Pancreas (tissue), 10 donors: ENCODE measurements at regions not wholly inside any gene's neighbourhood (a gene's known extent, or its start where the extent isn't known, plus 50 kb on each side); places are given as distances from the start of the nearest gene placed in this dataset.

Source experiments
- ATAC-seq, 4 donors: fragments of 200-7000 bp; cut with Tn5 transposase; one replicate each; pipeline versions ENCODE4 v1.8.0 to v1.9.1; 2020; ENCODE audit warnings: mild to moderate bottlenecking in 4 of 4, moderate library complexity in 4 of 4
- DNase-seq, 6 donors: peaks; one replicate each; pipeline ENCODE4 v3.0.0-alpha.2; 2020
- FAIRE-seq: peaks from 2 replicates; lab custom pipeline; 2012; peaks lifted over from hg19 to GRCh38; lab: Jason Lieb, UNC
- H3K27ac ChIP-seq, 4 donors: fragments of 200-600 bp; sonication (generic); 1 replicate in 3 of 4; 2 replicates in 1 of 4; pipeline versions ENCODE4 v1.5.0 to v1.8.0; 2020
- H3K27me3 ChIP-seq, 4 donors: fragments of 200-600 bp; one replicate each; pipeline ENCODE4 v1.8.0; 2021
- H3K36me3 ChIP-seq, 3 donors: fragments of 200-600 bp; sonication (generic) in 1 of 3; one replicate each; pipeline versions ENCODE4 v1.5.0 to v1.8.0; 2020 to 2021
- H3K4me1 ChIP-seq, 3 donors: fragments of 200-600 bp; one replicate each; pipeline ENCODE4 v1.8.0; 2021
- H3K4me3 ChIP-seq, 4 donors: fragments of 200-600 bp; sonication (generic) in 2 of 4; one replicate each; pipeline versions ENCODE4 v1.5.0 to v1.8.0; 2020 to 2021
- H3K9me3 ChIP-seq, 4 donors: fragments of 200-600 bp; one replicate each; pipeline ENCODE4 v1.8.0; 2021
- CTCF ChIP-seq, 4 donors: fragments of 200-600 bp; sonication (generic) in 3 of 4; IDR thresholded peaks; one replicate each; pipeline versions ENCODE4 v1.5.0 to v1.8.0; 2021; ENCODE audit warnings: antibody characterized with exemption in 4 of 4
- WGBS, 2 donors: extraction: QIAGEN DNeasy Blood & Tissue Kit; methylation state at CpG; one replicate each; pipeline ENCODE4 v1.1.7; 2013; 5-methylcytosine and 5-hydroxymethylcytosine counted together
- intact Hi-C, 3 donors: fragments of 100-400 bp; cut with DNase I; formaldehyde crosslinking; loops; one replicate each; pipeline versions ENCODE4 v1.11.1 to v1.14.2; 2022
- donor health status: healthy with polysubstance abuse.
- donor health status: DM: no; HTN: no; CAD: no; lungs with moderate emphysema.
- donor health status: DM: no; HTN: no; CAD: no.
- donor health status: control.
- donor health status: control.
- donor health status: Bipolar disorder and iron deficiency.
- donor health status: DM: yes; HTN: yes; CAD: no.
- donor health status: DM: no; HTN: no; CAD: no.
- donor health status: DM: no; HTN: no; CAD: no.
- donor health status: DM: yes; HTN: yes; CAD: no.

GRCh38 chr10:53646525-53646924, 873.9 kb upstream of the MBL2 start:
- Histone ChIP-seq H3K27me3 (no peaks in the 10 kb centered on the region), H3K9me3 (no peaks in the 10 kb centered on the region), H3K4me3 (no peak overlapping the region), H3K27ac (no peak overlapping the region), H3K4me1 (no peaks in the 10 kb centered on the region), H3K36me3 (no peaks in the 10 kb centered on the region)
- DNase-seq (no peak), ATAC-seq (no peak), FAIRE-seq (no peak)
- TF ChIP-seq CTCF (IDR thresholded peaks at IDR 0.05): no peak
- intact Hi-C loops: no loop called here
- WGBS, 2 donors: 66 to 73% methylated on average over 8 of the region's 8 CpGs

- no peak for FAIRE-seq
- intact Hi-C loops: no loop called here
Measured at GRCh38 chr10:53645951-53646350, 873.4 kb upstream of the MBL2 start.

GRCh38 chr10:53638006-53638405, 865.4 kb upstream of the MBL2 start:
- ATAC-seq: no peak
- Histone ChIP-seq H3K27me3 (no peaks in the 10 kb centered on the region), H3K4me1 (no peaks in the 10 kb centered on the region), H3K27ac (no peak overlapping the region), H3K4me3 (no peak overlapping the region), H3K9me3 (no peaks in the 10 kb centered on the region), H3K36me3 (no peaks in the 10 kb centered on the region)
- WGBS, 2 donors: 36 to 45% methylated on average over 4 of the region's 4 CpGs
- intact Hi-C loops: no loop called here
- no peak for FAIRE-seq
- no peak for TF ChIP-seq CTCF (IDR thresholded peaks at IDR 0.05)
- DNase-seq: no peak

More at GRCh38 chr10:53645951-53646350, 873.4 kb upstream of the MBL2 start:
- Histone ChIP-seq H3K4me1 (no peaks in the 10 kb centered on the region), H3K9me3 (no peaks in the 10 kb centered on the region), H3K36me3 (no peaks in the 10 kb centered on the region), H3K27ac (no peak overlapping the region), H3K4me3 (no peak overlapping the region), H3K27me3 (no peaks in the 10 kb centered on the region)
- 55 to 81% methylated on average over 1 of the region's 1 CpG for WGBS, 2 donors
- no peak for TF ChIP-seq CTCF (IDR thresholded peaks at IDR 0.05)
- ATAC-seq (no peak), DNase-seq (no peak)

GRCh38 chr10:53624722-53625121, 852.1 kb upstream of the MBL2 start:
- no peak for DNase-seq
- no peak for TF ChIP-seq CTCF (IDR thresholded peaks at IDR 0.05)
- Histone ChIP-seq H3K9me3 (no peaks in the 10 kb centered on the region), H3K27me3 (no peaks in the 10 kb centered on the region), H3K4me1 (no peaks in the 10 kb centered on the region), H3K36me3 (no peaks in the 10 kb centered on the region), H3K27ac (no peak overlapping the region), H3K4me3 (no peak overlapping the region)
- ATAC-seq: no peak
- FAIRE-seq: no peak
- 38 to 62% methylated on average over 4 of the region's 4 CpGs for WGBS, 2 donors
- intact Hi-C loops: no loop called here

GRCh38 chr10:53622201-53622600, 849.6 kb upstream of the MBL2 start:
- WGBS, 2 donors: 66 to 69% methylated on average over 2 of the region's 2 CpGs
- H3K27me3 ChIP-seq: no peaks in the 10 kb centered on the region
- no peak for TF ChIP-seq CTCF (IDR thresholded peaks at IDR 0.05)
- no peak for ATAC-seq
- H3K4me3 ChIP-seq: no peak overlapping the region
- H3K9me3 ChIP-seq: no peaks in the 10 kb centered on the region
- no peak for FAIRE-seq
- no peak for DNase-seq
- H3K27ac ChIP-seq: no peak overlapping the region
- intact Hi-C loops: no loop called here
- no peaks in the 10 kb centered on the region for H3K4me1 ChIP-seq
- no peaks in the 10 kb centered on the region for H3K36me3 ChIP-seq
